Activated CD4-positive, alpha-beta T cell treated with anti-CD3 and anti-CD28 coated beads, Interleukin-2, amount 50 U/mL, for 48 hours (primary cell): ENCODE measurements at regions not wholly inside any gene's neighbourhood (a gene's known extent, or its start where the extent isn't known, plus 50 kb on each side); places are given as distances from the start of the nearest gene placed in this dataset.
"Not testable (repeated sequence)": the region's sequence is repeated elsewhere in the genome, so short reads cannot be mapped to it uniquely, and the experiment has no call there.

Experiments
- DNase-seq, 2 experiments: peaks; one replicate each; pipeline ENCODE4 v3.0.0-alpha.2; 2020

- peak; percentile 50 to 64 for DNase-seq
Measured at GRCh38 chr6:6724539-6725467, 136.3 kb downstream of the LY86 start.

GRCh38 chr6:6725468-6726209 lies 137.1 kb downstream of the LY86 start:
- DNase-seq, result no peak

- DNase-seq, result no peak
Measured at GRCh38 chr6:6728169-6728941, 139.8 kb downstream of the LY86 start.

- DNase-seq, result no peak
Measured at GRCh38 chr6:6729971-6730370, 141.5 kb downstream of the LY86 start.

- no peak for DNase-seq
Measured at GRCh38 chr6:6730831-6731230, 142.3 kb downstream of the LY86 start.

GRCh38 chr6:6734479-6735465 lies 146.3 kb downstream of the LY86 start:
- no peak for DNase-seq

- no peak for DNase-seq
Measured at GRCh38 chr6:6736791-6737654, 148.5 kb downstream of the LY86 start.

GRCh38 chr6:6737671-6738070 lies 149.2 kb downstream of the LY86 start:
- DNase-seq, result no peak

- no peak for DNase-seq
Measured at GRCh38 chr6:6738108-6738507, 149.6 kb downstream of the LY86 start.

- DNase-seq, result no peak
Measured at GRCh38 chr6:6738922-6739716, 150.6 kb downstream of the LY86 start.

GRCh38 chr6:6740595-6740994 lies 152.1 kb downstream of the LY86 start:
- no peak for DNase-seq

GRCh38 chr6:6741264-6741663 lies 152.7 kb downstream of the LY86 start:
- no peak for DNase-seq

GRCh38 chr6:6742535-6742934 lies 154.0 kb downstream of the LY86 start:
- no peak for DNase-seq

- no peak for DNase-seq
Measured at GRCh38 chr6:6744551-6744950, 156.0 kb downstream of the LY86 start.

GRCh38 chr6:6745637-6746332 lies 157.3 kb downstream of the LY86 start:
- not testable (repeated sequence) for DNase-seq

- no peak for DNase-seq
Measured at GRCh38 chr6:6746333-6746969, 157.9 kb downstream of the LY86 start.

- DNase-seq, result no peak
Measured at GRCh38 chr6:6746970-6747338, 158.4 kb downstream of the LY86 start.

GRCh38 chr6:6747371-6747770 lies 158.9 kb downstream of the LY86 start:
- no peak for DNase-seq

- DNase-seq, result no peak
Measured at GRCh38 chr6:6748001-6748400, 159.5 kb downstream of the LY86 start.
